HepG2 (cell line): ENCODE measurements at regions not wholly inside any gene's neighbourhood (a gene's known extent, or its start where the extent isn't known, plus 50 kb on each side); places are given as distances from the start of the nearest gene placed in this dataset.

ENCODE experiments used
- ATAC-seq: fragments of 200-7000 bp; cut with Tn5 transposase; 3 replicates; pipeline ENCODE4 v1.9.1; 2020; ENCODE audit warnings: mild to moderate bottlenecking, moderate library complexity
- BruUV-seq: library from RNA; stranded (reverse); fragments of 400-500 nt; replicated peaks from 2 replicates; lab custom pipeline; 2021; lab: Mats Ljungman, UMichigan
- CTCF ChIA-PET: fragments of 300-600 bp; formaldehyde crosslinking; extraction: SDS; loops from one replicate; lab custom pipeline; 2021; ENCODE audit warnings: low total read pairs, inconsistent platforms, low intra/inter-chr PET ratio; lab: Yijun Ruan, JAX
- POLR2A ChIA-PET: fragments of 350-600 bp; sonication (Branson Sonifier 250); formaldehyde crosslinking; loops from one replicate; lab custom pipeline; 2020; ENCODE audit warnings: antibody characterized with exemption, inconsistent platforms; lab: Yijun Ruan, JAX
- DNase-seq: peaks from one replicate; pipeline ENCODE4 v3.0.0-alpha.2; 2015; ENCODE audit warnings: low spot score
- FAIRE-seq: peaks from 3 replicates; lab custom pipeline; 2011; peaks lifted over from hg19 to GRCh38; lab: Jason Lieb, UNC
- H2AFZ ChIP-seq: one replicate; pipeline ENCODE4 v1.6.1; 2011; ENCODE audit warnings: low read length, inconsistent platforms
- H3K27ac ChIP-seq: fragments of 300-600 bp; 3 replicates; pipeline ENCODE4 v1.8.0; 2011; ENCODE audit warnings: mixed run types, mild to moderate bottlenecking, mixed read lengths, low read length, inconsistent platforms; ENCODE audit not compliant: insufficient read depth; ENCODE audit errors: extremely low read length
- H3K27me3 ChIP-seq, 2 experiments: fragments of 200-600 bp in 1 of 2; 2 replicates in 1 of 2; 3 replicates in 1 of 2; pipeline versions ENCODE4 v1.6.0 to v1.8.0; 2011; ENCODE audit warnings: low read length in 2 of 2, mild to moderate bottlenecking in 2 of 2, moderate library complexity in 2 of 2, inconsistent platforms in 1 of 2; ENCODE audit not compliant: insufficient read depth in 2 of 2, control insufficient read depth in 1 of 2
- H3K36me3 ChIP-seq, 2 experiments: fragments of 200-600 bp in 1 of 2; replicated peaks in 1 of 2; 2 replicates in 1 of 2; 3 replicates in 1 of 2; pipeline versions ENCODE4 v1.5.1 to v1.8.0; 2011; ENCODE audit warnings: low read length in 2 of 2, inconsistent platforms in 1 of 2; ENCODE audit not compliant: insufficient read depth in 2 of 2, control insufficient read depth in 1 of 2
- H3K4me1 ChIP-seq: 2 replicates; pipeline ENCODE4 v1.5.1; 2012; ENCODE audit warnings: low read length, inconsistent platforms; ENCODE audit not compliant: insufficient read depth
- H3K4me2 ChIP-seq: 2 replicates; pipeline ENCODE4 v1.6.0; 2011; ENCODE audit warnings: low read depth, low read length, inconsistent platforms
- H3K4me3 ChIP-seq, 3 experiments: fragments of 200-600 bp in 1 of 3; sonication (generic), shearing (Covaris generic) in 1 of 3; replicated peaks in 1 of 3; 2 replicates each; pipeline ENCODE4 v1.5.1; 2011 to 2016; ENCODE audit warnings: low read length in 3 of 3, inconsistent platforms in 2 of 3, low read depth in 2 of 3, mild to moderate bottlenecking in 2 of 3, control low read depth in 1 of 3, mixed read lengths in 1 of 3; ENCODE audit not compliant: insufficient read depth in 1 of 3
- H3K79me2 ChIP-seq: one replicate; pipeline ENCODE4 v1.6.1; 2011; ENCODE audit warnings: low read length, inconsistent platforms; ENCODE audit not compliant: insufficient read depth
- H3K9ac ChIP-seq: 2 replicates; pipeline ENCODE4 v1.6.0; 2011; ENCODE audit warnings: mild to moderate bottlenecking, low read depth, low read length, inconsistent platforms; ENCODE audit not compliant: insufficient read depth
- H3K9me3 ChIP-seq: 2 replicates; pipeline ENCODE4 v1.5.1; 2012; ENCODE audit warnings: mild to moderate bottlenecking, low read length
- H4K20me1 ChIP-seq: 2 replicates; pipeline ENCODE4 v1.6.0; 2011; ENCODE audit warnings: inconsistent platforms, mild to moderate bottlenecking, low read length, moderate library complexity; ENCODE audit not compliant: insufficient read depth
- ATF2 ChIP-seq: sonication (generic); formaldehyde crosslinking; IDR thresholded peaks from 2 replicates; pipeline ENCODE4 v1.4.0; 2020; ENCODE audit warnings: missing genetic modification reagents
- CERS6 ChIP-seq: sonication (generic); formaldehyde crosslinking; IDR thresholded peaks from 2 replicates; pipeline ENCODE4 v1.5.0; 2020; ENCODE audit warnings: missing genetic modification reagents
- DNMT1 ChIP-seq: sonication (generic); formaldehyde crosslinking; IDR thresholded peaks from 2 replicates; pipeline ENCODE4 v1.5.1; 2020; ENCODE audit warnings: mild to moderate bottlenecking, missing genetic modification reagents
- FOSL2 ChIP-seq: sonication (generic); formaldehyde crosslinking; IDR thresholded peaks from 2 replicates; pipeline ENCODE4 v1.4.0; 2020; ENCODE audit warnings: missing genetic modification reagents
- HCFC1 ChIP-seq: fragments of 150-350 bp; IDR thresholded peaks from 2 replicates; pipeline ENCODE4 v1.6.1; 2014; ENCODE audit warnings: low read depth, low read length
- KLF13 ChIP-seq: sonication (generic); formaldehyde crosslinking; IDR thresholded peaks from 2 replicates; pipeline ENCODE4 v1.4.0; 2020; ENCODE audit warnings: mild to moderate bottlenecking, missing genetic modification reagents
- NCOR1 ChIP-seq: fragments of 200-600 bp; sonication (generic); IDR thresholded peaks from 2 replicates; pipeline ENCODE4 v1.7.0; 2017; ENCODE audit warnings: antibody characterized with exemption, low read length, borderline replicate concordance
- THAP11 ChIP-seq: IDR thresholded peaks from 2 replicates; pipeline ENCODE4 v1.6.1; 2016; ENCODE audit warnings: missing biosample characterization, missing genetic modification reagents
- ZNF44 ChIP-seq: sonication (generic); formaldehyde crosslinking; IDR thresholded peaks from 2 replicates; pipeline ENCODE4 v1.5.1; 2020; ENCODE audit warnings: mild to moderate bottlenecking, missing genetic modification reagents
- ZNF552 ChIP-seq: sonication (generic); formaldehyde crosslinking; IDR thresholded peaks from 2 replicates; pipeline ENCODE4 v1.9.0; 2022; ENCODE audit warnings: missing genetic modification reagents, mild to moderate bottlenecking, borderline replicate concordance
- ZNF766 ChIP-seq: sonication (generic); formaldehyde crosslinking; IDR thresholded peaks from 2 replicates; pipeline ENCODE4 v1.5.0; 2020; ENCODE audit warnings: missing genetic modification reagents, borderline replicate concordance
- WGBS: methylation state at CpG from one replicate; pipeline ENCODE4 v1.1.6; 2017; ENCODE audit warnings: low lambda C conversion rate; 5-methylcytosine and 5-hydroxymethylcytosine counted together
- in situ Hi-C: cut with HindIII; loops from 2 replicates; pipeline ENCODE4 v1.10.0; 2017; ENCODE audit warnings: low pct_unique_long_range_greater_than_20kb; ENCODE audit not compliant: extremely low pct_ligation_motif_present
- intact Hi-C: fragments of 100-400 bp; cut with micrococcal nuclease; formaldehyde crosslinking; loops from one replicate; pipeline ENCODE4 v1.10.0; 2022; ENCODE audit not compliant: unreplicated experiment
- TF ChIP-seq, protein P1 (sequence below): sonication (generic); formaldehyde crosslinking; IDR thresholded peaks from 2 replicates; pipeline ENCODE4 v1.8.0; 2022; ENCODE audit warnings: missing genetic modification reagents, low read depth, mild to moderate bottlenecking, borderline replicate concordance
- TF ChIP-seq, protein P2 (sequence below): sonication (generic); formaldehyde crosslinking; IDR thresholded peaks from 2 replicates; pipeline ENCODE4 v1.4.0; 2020; ENCODE audit warnings: mild to moderate bottlenecking, missing genetic modification reagents
- TF ChIP-seq, protein P3 (sequence below): sonication (generic); formaldehyde crosslinking; IDR thresholded peaks from 2 replicates; pipeline ENCODE4 v1.4.0; 2020; ENCODE audit warnings: missing genetic modification reagents

DNA sequence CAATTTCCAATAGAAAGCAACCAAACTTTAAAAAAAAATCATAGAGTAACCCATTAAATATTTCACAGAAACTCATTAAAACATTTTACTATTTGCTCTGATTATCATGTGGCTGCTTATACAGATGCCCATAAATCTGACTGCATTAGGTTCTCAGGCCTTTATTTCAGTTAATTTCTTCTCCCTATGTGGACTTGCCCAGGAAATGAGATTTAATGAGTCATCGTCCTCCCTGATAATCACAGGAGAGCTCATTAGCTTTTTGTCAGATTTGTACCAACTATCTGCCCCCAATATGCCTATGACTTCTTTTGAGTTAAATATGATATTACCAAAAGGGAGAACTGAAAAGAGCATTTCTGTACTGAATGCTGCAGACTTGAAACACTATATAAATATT is 168.0 kb downstream of the FOXB1 start:
- Histone ChIP-seq H3K4me1 (no peaks in the 10 kb centered on the region), H3K9ac (no peak overlapping the region), H3K4me2 (no peak overlapping the region), H3K36me3 (no peaks in the 10 kb centered on the region), H4K20me1 (no peaks in the 10 kb centered on the region), H3K79me2 (no peaks in the 10 kb centered on the region), H3K27ac (no peak overlapping the region), H2AFZ (no peak overlapping the region), H3K27me3 (no peaks in the 10 kb centered on the region), H3K4me3 (no peak overlapping the region), H3K9me3 (no peaks in the 10 kb centered on the region)
- POLR2A ChIA-PET: no interaction called here
- FAIRE-seq (no peak), DNase-seq (no peak), ATAC-seq (no peak)
- intact Hi-C loops: no loop called here
- WGBS: 0% methylated on average over 1 of the region's 1 CpG
- CTCF ChIA-PET: no interaction called here
- BruUV-seq: no TSS peak
- in situ Hi-C loops: no loop called here
- TF ChIP-seq DNMT1 (CRISPR knock-in tag) (no peak), ZNF552 (CRISPR knock-in tag) (no peak), ZNF766 (no peak), ATF2 (CRISPR knock-in tag) (no peak), HCFC1 (no peak), NCOR1 (no peak), FOSL2 (CRISPR knock-in tag) (no peak), THAP11 (no peak), KLF13 (no peak), ZNF44 (CRISPR knock-in tag) (no peak), CERS6 (CRISPR knock-in tag) (no peak)
- TF ChIP-seq, protein P1, sequence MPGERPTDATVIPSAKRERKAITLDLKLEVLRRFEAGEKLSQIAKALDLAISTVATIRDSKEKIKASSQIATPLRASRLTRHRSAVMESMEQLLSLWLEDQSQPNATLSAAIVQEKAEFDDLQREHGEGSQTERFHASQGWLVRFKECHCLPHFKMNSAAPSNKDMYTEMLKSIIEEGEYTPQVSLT: no peak
- TF ChIP-seq, protein P2, sequence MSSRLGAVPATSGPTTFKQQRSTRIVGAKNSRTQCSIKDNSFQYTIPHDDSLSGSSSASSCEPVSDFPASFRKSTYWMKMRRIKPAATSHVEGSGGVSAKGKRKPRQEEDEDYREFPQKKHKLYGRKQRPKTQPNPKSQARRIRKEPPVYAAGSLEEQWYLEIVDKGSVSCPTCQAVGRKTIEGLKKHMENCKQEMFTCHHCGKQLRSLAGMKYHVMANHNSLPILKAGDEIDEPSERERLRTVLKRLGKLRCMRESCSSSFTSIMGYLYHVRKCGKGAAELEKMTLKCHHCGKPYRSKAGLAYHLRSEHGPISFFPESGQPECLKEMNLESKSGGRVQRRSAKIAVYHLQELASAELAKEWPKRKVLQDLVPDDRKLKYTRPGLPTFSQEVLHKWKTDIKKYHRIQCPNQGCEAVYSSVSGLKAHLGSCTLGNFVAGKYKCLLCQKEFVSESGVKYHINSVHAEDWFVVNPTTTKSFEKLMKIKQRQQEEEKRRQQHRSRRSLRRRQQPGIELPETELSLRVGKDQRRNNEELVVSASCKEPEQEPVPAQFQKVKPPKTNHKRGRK (CRISPR knock-in tag): no peak
- TF ChIP-seq, protein P3, sequence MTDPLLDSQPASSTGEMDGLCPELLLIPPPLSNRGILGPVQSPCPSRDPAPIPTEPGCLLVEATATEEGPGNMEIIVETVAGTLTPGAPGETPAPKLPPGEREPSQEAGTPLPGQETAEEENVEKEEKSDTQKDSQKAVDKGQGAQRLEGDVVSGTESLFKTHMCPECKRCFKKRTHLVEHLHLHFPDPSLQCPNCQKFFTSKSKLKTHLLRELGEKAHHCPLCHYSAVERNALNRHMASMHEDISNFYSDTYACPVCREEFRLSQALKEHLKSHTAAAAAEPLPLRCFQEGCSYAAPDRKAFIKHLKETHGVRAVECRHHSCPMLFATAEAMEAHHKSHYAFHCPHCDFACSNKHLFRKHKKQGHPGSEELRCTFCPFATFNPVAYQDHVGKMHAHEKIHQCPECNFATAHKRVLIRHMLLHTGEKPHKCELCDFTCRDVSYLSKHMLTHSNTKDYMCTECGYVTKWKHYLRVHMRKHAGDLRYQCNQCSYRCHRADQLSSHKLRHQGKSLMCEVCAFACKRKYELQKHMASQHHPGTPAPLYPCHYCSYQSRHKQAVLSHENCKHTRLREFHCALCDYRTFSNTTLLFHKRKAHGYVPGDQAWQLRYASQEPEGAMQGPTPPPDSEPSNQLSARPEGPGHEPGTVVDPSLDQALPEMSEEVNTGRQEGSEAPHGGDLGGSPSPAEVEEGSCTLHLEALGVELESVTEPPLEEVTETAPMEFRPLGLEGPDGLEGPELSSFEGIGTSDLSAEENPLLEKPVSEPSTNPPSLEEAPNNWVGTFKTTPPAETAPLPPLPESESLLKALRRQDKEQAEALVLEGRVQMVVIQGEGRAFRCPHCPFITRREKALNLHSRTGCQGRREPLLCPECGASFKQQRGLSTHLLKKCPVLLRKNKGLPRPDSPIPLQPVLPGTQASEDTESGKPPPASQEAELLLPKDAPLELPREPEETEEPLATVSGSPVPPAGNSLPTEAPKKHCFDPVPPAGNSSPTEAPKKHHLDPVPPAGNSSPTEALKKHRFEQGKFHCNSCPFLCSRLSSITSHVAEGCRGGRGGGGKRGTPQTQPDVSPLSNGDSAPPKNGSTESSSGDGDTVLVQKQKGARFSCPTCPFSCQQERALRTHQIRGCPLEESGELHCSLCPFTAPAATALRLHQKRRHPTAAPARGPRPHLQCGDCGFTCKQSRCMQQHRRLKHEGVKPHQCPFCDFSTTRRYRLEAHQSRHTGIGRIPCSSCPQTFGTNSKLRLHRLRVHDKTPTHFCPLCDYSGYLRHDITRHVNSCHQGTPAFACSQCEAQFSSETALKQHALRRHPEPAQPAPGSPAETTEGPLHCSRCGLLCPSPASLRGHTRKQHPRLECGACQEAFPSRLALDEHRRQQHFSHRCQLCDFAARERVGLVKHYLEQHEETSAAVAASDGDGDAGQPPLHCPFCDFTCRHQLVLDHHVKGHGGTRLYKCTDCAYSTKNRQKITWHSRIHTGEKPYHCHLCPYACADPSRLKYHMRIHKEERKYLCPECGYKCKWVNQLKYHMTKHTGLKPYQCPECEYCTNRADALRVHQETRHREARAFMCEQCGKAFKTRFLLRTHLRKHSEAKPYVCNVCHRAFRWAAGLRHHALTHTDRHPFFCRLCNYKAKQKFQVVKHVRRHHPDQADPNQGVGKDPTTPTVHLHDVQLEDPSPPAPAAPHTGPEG: no peak
